ENCODE measurements at regions not wholly inside any gene's neighbourhood (a gene's known extent, or its start where the extent isn't known, plus 50 kb on each side); places are given as distances from the start of the nearest gene placed in this dataset.

- TF ChIP-seq, protein P1, sequence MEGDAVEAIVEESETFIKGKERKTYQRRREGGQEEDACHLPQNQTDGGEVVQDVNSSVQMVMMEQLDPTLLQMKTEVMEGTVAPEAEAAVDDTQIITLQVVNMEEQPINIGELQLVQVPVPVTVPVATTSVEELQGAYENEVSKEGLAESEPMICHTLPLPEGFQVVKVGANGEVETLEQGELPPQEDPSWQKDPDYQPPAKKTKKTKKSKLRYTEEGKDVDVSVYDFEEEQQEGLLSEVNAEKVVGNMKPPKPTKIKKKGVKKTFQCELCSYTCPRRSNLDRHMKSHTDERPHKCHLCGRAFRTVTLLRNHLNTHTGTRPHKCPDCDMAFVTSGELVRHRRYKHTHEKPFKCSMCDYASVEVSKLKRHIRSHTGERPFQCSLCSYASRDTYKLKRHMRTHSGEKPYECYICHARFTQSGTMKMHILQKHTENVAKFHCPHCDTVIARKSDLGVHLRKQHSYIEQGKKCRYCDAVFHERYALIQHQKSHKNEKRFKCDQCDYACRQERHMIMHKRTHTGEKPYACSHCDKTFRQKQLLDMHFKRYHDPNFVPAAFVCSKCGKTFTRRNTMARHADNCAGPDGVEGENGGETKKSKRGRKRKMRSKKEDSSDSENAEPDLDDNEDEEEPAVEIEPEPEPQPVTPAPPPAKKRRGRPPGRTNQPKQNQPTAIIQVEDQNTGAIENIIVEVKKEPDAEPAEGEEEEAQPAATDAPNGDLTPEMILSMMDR (IDR thresholded peaks at IDR 0.05; ENCODE audit: insufficient read depth, low read length): no peak
- TF ChIP-seq GABPA (IDR thresholded peaks at IDR 0.05; ENCODE audit: low read depth) (no peak), POLR2AphosphoS5 (IDR thresholded peaks at IDR 0.05; ENCODE audit: low read depth) (no peak)
Observed at GRCh38 chr2:200225951-200226350, 80.5 kb upstream of the SPATS2L start.

All from HL-60 (cell line).